ENCODE measurements at regions not wholly inside any gene's neighbourhood (a gene's known extent, or its start where the extent isn't known, plus 50 kb on each side); places are given as distances from the start of the nearest gene placed in this dataset.
A peak's percentile ranks its signal among the peaks of the same experiment; 100 is the strongest.
"Not testable (repeated sequence)": the region's sequence is repeated elsewhere in the genome, so short reads cannot be mapped to it uniquely, and the experiment has no call there.

GRCh38 chr4:54409270-54409817 is 180.3 kb downstream of the PDGFRA start:
- DNase-seq = not testable (repeated sequence)

- DNase-seq = no peak
Observed at GRCh38 chr4:54414545-54414944, 185.5 kb downstream of the PDGFRA start.

GRCh38 chr4:54417476-54417875 is 188.4 kb downstream of the PDGFRA start:
- no peak for DNase-seq

GRCh38 chr4:54418468-54418867 is 189.4 kb downstream of the PDGFRA start:
- DNase-seq = no peak

GRCh38 chr4:54423066-54423465 is 194.0 kb downstream of the PDGFRA start:
- no peak for DNase-seq

GRCh38 chr4:54427826-54428225 is 198.7 kb downstream of the PDGFRA start:
- no peak for DNase-seq

GRCh38 chr4:54428940-54429339 is 199.8 kb downstream of the PDGFRA start:
- no peak for DNase-seq

GRCh38 chr4:54433686-54434085 is 204.6 kb downstream of the PDGFRA start:
- no peak for DNase-seq

GRCh38 chr4:54439831-54440243 is 210.7 kb downstream of the PDGFRA start:
- no peak for DNase-seq

GRCh38 chr4:54440394-54441136 is 211.5 kb downstream of the PDGFRA start:
- DNase-seq = no peak

- no peak for DNase-seq
Observed at GRCh38 chr4:54445866-54446265, 211.9 kb upstream of the KIT start.

- DNase-seq = no peak
Observed at GRCh38 chr4:54446581-54446980, 211.2 kb upstream of the KIT start.

GRCh38 chr4:54447304-54447703 is 210.5 kb upstream of the KIT start:
- DNase-seq = no peak

- no peak for DNase-seq
Observed at GRCh38 chr4:54449999-54450398, 207.8 kb upstream of the KIT start.

- not testable (repeated sequence) for DNase-seq
Observed at GRCh38 chr4:54466960-54467359, 190.8 kb upstream of the KIT start.

GRCh38 chr4:54473077-54473545 is 184.6 kb upstream of the KIT start:
- DNase-seq = no peak

GRCh38 chr4:54473798-54474197 is 184.0 kb upstream of the KIT start:
- no peak for DNase-seq

GRCh38 chr4:54475546-54475945 is 182.2 kb upstream of the KIT start:
- no peak for DNase-seq

- DNase-seq = peak; percentile 1
Observed at GRCh38 chr4:54482529-54483200, 175.1 kb upstream of the KIT start.

GRCh38 chr4:54484383-54484782 is 173.4 kb upstream of the KIT start:
- DNase-seq = peak; percentile 89

- DNase-seq = no peak
Observed at GRCh38 chr4:54487491-54487890, 170.3 kb upstream of the KIT start.

GRCh38 chr4:54493862-54494261 is 163.9 kb upstream of the KIT start:
- no peak for DNase-seq

GRCh38 chr4:54495091-54495490 is 162.7 kb upstream of the KIT start:
- no peak for DNase-seq

GRCh38 chr4:54495641-54496040 is 162.1 kb upstream of the KIT start:
- no peak for DNase-seq

Measured in NCI-H2107 (cell line).